NB4 (cell line): ENCODE measurements at regions not wholly inside any gene's neighbourhood (a gene's known extent, or its start where the extent isn't known, plus 50 kb on each side); places are given as distances from the start of the nearest gene placed in this dataset.

Experiments used
- MYC ChIP-seq: IDR thresholded peaks from 2 replicates; pipeline ENCODE4 v1.6.1; 2011; ENCODE audit warnings: low read depth, low read length
- POLR2A ChIP-seq: IDR thresholded peaks from 2 replicates; pipeline ENCODE4 v1.6.1; 2011; ENCODE audit warnings: mild to moderate bottlenecking; ENCODE audit not compliant: insufficient read length; ENCODE audit errors: extremely low read depth
- TF ChIP-seq, protein P1 (sequence below): IDR thresholded peaks from one replicate; pipeline ENCODE4 v1.5.1; 2012; ENCODE audit warnings: low read depth, low read length
- TF ChIP-seq, protein P2 (sequence below): IDR thresholded peaks from 2 replicates; pipeline ENCODE4 v1.6.1; 2011; ENCODE audit warnings: low read depth, low read length

DNA sequence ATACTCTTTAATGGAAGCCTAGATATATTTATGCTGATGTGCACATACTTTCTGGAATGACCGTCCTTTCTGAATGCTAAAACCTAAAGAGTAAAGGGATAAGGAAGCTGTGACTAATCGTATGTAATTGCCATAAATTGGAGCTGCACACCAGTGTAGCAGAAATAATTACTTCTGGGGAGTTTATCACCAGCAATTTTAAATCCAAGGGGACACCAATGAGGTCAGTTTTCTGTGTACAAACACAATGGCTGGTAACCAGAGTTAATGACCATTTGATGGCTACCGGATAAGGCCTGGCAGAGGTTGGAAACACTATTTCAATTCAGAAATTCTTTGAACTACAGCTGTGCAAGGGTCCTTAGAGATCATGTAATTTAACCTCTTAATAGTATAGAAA lies 670.1 kb downstream of the REEP3 start:
- TF ChIP-seq, protein P1, sequence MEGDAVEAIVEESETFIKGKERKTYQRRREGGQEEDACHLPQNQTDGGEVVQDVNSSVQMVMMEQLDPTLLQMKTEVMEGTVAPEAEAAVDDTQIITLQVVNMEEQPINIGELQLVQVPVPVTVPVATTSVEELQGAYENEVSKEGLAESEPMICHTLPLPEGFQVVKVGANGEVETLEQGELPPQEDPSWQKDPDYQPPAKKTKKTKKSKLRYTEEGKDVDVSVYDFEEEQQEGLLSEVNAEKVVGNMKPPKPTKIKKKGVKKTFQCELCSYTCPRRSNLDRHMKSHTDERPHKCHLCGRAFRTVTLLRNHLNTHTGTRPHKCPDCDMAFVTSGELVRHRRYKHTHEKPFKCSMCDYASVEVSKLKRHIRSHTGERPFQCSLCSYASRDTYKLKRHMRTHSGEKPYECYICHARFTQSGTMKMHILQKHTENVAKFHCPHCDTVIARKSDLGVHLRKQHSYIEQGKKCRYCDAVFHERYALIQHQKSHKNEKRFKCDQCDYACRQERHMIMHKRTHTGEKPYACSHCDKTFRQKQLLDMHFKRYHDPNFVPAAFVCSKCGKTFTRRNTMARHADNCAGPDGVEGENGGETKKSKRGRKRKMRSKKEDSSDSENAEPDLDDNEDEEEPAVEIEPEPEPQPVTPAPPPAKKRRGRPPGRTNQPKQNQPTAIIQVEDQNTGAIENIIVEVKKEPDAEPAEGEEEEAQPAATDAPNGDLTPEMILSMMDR = no peak
- TF ChIP-seq POLR2A (no peak), MYC (no peak)
- TF ChIP-seq, protein P2, sequence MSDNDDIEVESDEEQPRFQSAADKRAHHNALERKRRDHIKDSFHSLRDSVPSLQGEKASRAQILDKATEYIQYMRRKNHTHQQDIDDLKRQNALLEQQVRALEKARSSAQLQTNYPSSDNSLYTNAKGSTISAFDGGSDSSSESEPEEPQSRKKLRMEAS = no peak
